ENCODE measurements at regions not wholly inside any gene's neighbourhood (a gene's known extent, or its start where the extent isn't known, plus 50 kb on each side); places are given as distances from the start of the nearest gene placed in this dataset.
A peak's percentile ranks its signal among the peaks of the same experiment; 100 is the strongest.
"Not testable (repeated sequence)": the region's sequence is repeated elsewhere in the genome, so short reads cannot be mapped to it uniquely, and the experiment has no call there.

- not testable (repeated sequence) for DNase-seq (ENCODE audit: low read depth)
These were observed 53.1 kb upstream of the HUNK start for GRCh38 chr21:31819692-31820091.

- not testable (repeated sequence) for DNase-seq (ENCODE audit: low read depth)
These were observed 58.5 kb upstream of the HUNK start for GRCh38 chr21:31814356-31814755.

GRCh38 chr21:31813862-31814261 lies 59.0 kb upstream of the HUNK start:
- DNase-seq (ENCODE audit: low read depth), result no peak

GRCh38 chr21:31804008-31804394 lies 68.8 kb upstream of the HUNK start:
- no peak for DNase-seq (ENCODE audit: low read depth)

- DNase-seq (ENCODE audit: low read depth), result no peak
These were observed 69.5 kb upstream of the HUNK start for GRCh38 chr21:31803039-31804007.

GRCh38 chr21:31802331-31802730 lies 70.4 kb upstream of the SCAF4 start:
- DNase-seq (ENCODE audit: low read depth), result no peak

- DNase-seq (ENCODE audit: low read depth), result no peak
These were observed 69.8 kb upstream of the SCAF4 start for GRCh38 chr21:31801551-31802219.

- DNase-seq (ENCODE audit: low read depth), result no peak
These were observed 67.2 kb upstream of the SCAF4 start for GRCh38 chr21:31798842-31799704.

GRCh38 chr21:31795992-31796391 lies 64.1 kb upstream of the SCAF4 start:
- no peak for DNase-seq (ENCODE audit: low read depth)

- not testable (repeated sequence) for DNase-seq (ENCODE audit: low read depth)
These were observed 58.5 kb upstream of the SCAF4 start for GRCh38 chr21:31790420-31790819.

- DNase-seq (ENCODE audit: low read depth), result no peak
These were observed 56.7 kb upstream of the SCAF4 start for GRCh38 chr21:31788581-31788980.

- not testable (repeated sequence) for DNase-seq (ENCODE audit: low read depth)
These were observed 55.8 kb upstream of the SCAF4 start for GRCh38 chr21:31787691-31788090.

GRCh38 chr21:31786164-31786920 lies 54.4 kb upstream of the SCAF4 start:
- DNase-seq (ENCODE audit: low read depth), result no peak

GRCh38 chr21:31785237-31786163 lies 53.6 kb upstream of the SCAF4 start:
- DNase-seq (ENCODE audit: low read depth), result peak; percentile 24

- no peak for DNase-seq (ENCODE audit: low read depth)
These were observed 49.8 kb upstream of the SCAF4 start for GRCh38 chr21:31781737-31782136.
